ENCODE measurements at regions not wholly inside any gene's neighbourhood (a gene's known extent, or its start where the extent isn't known, plus 50 kb on each side); places are given as distances from the start of the nearest gene placed in this dataset.

GRCh38 chr6:11920566-11920965 lies 91.5 kb upstream of the HIVEP1 start:
- no peak for TF ChIP-seq TAF1 (IDR thresholded peaks at IDR 0.05; ENCODE audit: borderline replicate concordance, low read depth, low read length)
- no peak for TF ChIP-seq POLR2A (IDR thresholded peaks at IDR 0.05; ENCODE audit: low read depth, low read length)
